ENCODE measurements at regions not wholly inside any gene's neighbourhood (a gene's known extent, or its start where the extent isn't known, plus 50 kb on each side); places are given as distances from the start of the nearest gene placed in this dataset.
"Not testable (repeated sequence)": the region's sequence is repeated elsewhere in the genome, so short reads cannot be mapped to it uniquely, and the experiment has no call there.

- DNase-seq (ENCODE audit: low read depth) = no peak
- H3K4me3 ChIP-seq (ENCODE audit: low read depth, low read length) = no peak overlapping the region
- TF ChIP-seq CTCF (IDR thresholded peaks at IDR 0.05; ENCODE audit: low read depth, low read length, missing control alignments) = no peak
Observed at GRCh38 chr20:26205350-26205749, 508.7 kb upstream of the ZNF337 start.

- DNase-seq (ENCODE audit: low read depth); H3K4me3 ChIP-seq (ENCODE audit: low read depth, low read length): not testable (repeated sequence)
Observed at GRCh38 chr20:26201026-26201425, 504.4 kb upstream of the ZNF337 start.

GRCh38 chr20:26187329-26187728, 490.7 kb upstream of the ZNF337 start:
- DNase-seq (ENCODE audit: low read depth) = not testable (repeated sequence)

GRCh38 chr20:26183720-26184119, 487.1 kb upstream of the ZNF337 start:
- H3K4me3 ChIP-seq (ENCODE audit: low read depth, low read length); DNase-seq (ENCODE audit: low read depth): not testable (repeated sequence)

More at GRCh38 chr20:26187329-26187728, 490.7 kb upstream of the ZNF337 start:
- not testable (repeated sequence) for H3K4me3 ChIP-seq (ENCODE audit: low read depth, low read length)

- not testable (repeated sequence) for H3K4me3 ChIP-seq (ENCODE audit: low read depth, low read length); DNase-seq (ENCODE audit: low read depth)
Observed at GRCh38 chr20:26181364-26181763, 484.7 kb upstream of the ZNF337 start.

- H3K4me3 ChIP-seq (ENCODE audit: low read depth, low read length); DNase-seq (ENCODE audit: low read depth): not testable (repeated sequence)
Observed at GRCh38 chr20:26171875-26172274, 475.2 kb upstream of the ZNF337 start.

GRCh38 chr20:26169506-26169905, 472.9 kb upstream of the ZNF337 start:
- DNase-seq (ENCODE audit: low read depth) = no peak

GRCh38 chr20:26167499-26167898, 470.8 kb upstream of the ZNF337 start:
- no peak for DNase-seq (ENCODE audit: low read depth)
- H3K4me3 ChIP-seq (ENCODE audit: low read depth, low read length) = no peak overlapping the region
- no peak for TF ChIP-seq CTCF (IDR thresholded peaks at IDR 0.05; ENCODE audit: low read depth, low read length, missing control alignments)

More at GRCh38 chr20:26169506-26169905, 472.9 kb upstream of the ZNF337 start:
- no peak for TF ChIP-seq CTCF (IDR thresholded peaks at IDR 0.05; ENCODE audit: low read depth, low read length, missing control alignments)
- no peak overlapping the region for H3K4me3 ChIP-seq (ENCODE audit: low read depth, low read length)

GRCh38 chr20:26163890-26164289, 467.2 kb upstream of the ZNF337 start:
- TF ChIP-seq CTCF (IDR thresholded peaks at IDR 0.05; ENCODE audit: low read depth, low read length, missing control alignments) = no peak
- H3K4me3 ChIP-seq (ENCODE audit: low read depth, low read length) = no peak overlapping the region
- no peak for DNase-seq (ENCODE audit: low read depth)

- H3K4me3 ChIP-seq (ENCODE audit: low read depth, low read length); DNase-seq (ENCODE audit: low read depth): not testable (repeated sequence)
Observed at GRCh38 chr20:26163151-26163550, 466.5 kb upstream of the ZNF337 start.

- not testable (repeated sequence) for H3K4me3 ChIP-seq (ENCODE audit: low read depth, low read length); DNase-seq (ENCODE audit: low read depth)
Observed at GRCh38 chr20:26161741-26162140, 465.1 kb upstream of the ZNF337 start.

- not testable (repeated sequence) for DNase-seq (ENCODE audit: low read depth); H3K4me3 ChIP-seq (ENCODE audit: low read depth, low read length)
Observed at GRCh38 chr20:26160916-26161315, 464.3 kb upstream of the ZNF337 start.
